Embryonic facial prominence (tissue), 1 donor: ENCODE measurements at regions not wholly inside any gene's neighbourhood (a gene's known extent, or its start where the extent isn't known, plus 50 kb on each side); places are given as distances from the start of the nearest gene placed in this dataset.
A peak's percentile ranks its signal among the peaks of the same experiment; 100 is the strongest.

Experiments used
- DNase-seq: peaks from one replicate; pipeline ENCODE4 v3.0.0-alpha.2; 2016; ENCODE audit errors: extremely low spot score

- DNase-seq = no peak
Measured at GRCh38 chr5:173527671-173528070, 88.8 kb downstream of the BOD1 start.

- DNase-seq = no peak
Measured at GRCh38 chr5:173524136-173524535, 92.3 kb downstream of the BOD1 start.

GRCh38 chr5:173523388-173523787, 93.1 kb downstream of the BOD1 start:
- DNase-seq = no peak

GRCh38 chr5:173522518-173522917, 93.9 kb downstream of the BOD1 start:
- DNase-seq = no peak

GRCh38 chr5:173518856-173519255, 97.6 kb downstream of the BOD1 start:
- no peak for DNase-seq

GRCh38 chr5:173517648-173518047, 98.8 kb downstream of the BOD1 start:
- DNase-seq = no peak

GRCh38 chr5:173515526-173515925, 100.9 kb downstream of the BOD1 start:
- no peak for DNase-seq

GRCh38 chr5:173514661-173515060, 101.8 kb downstream of the BOD1 start:
- no peak for DNase-seq

GRCh38 chr5:173513521-173513991, 102.9 kb downstream of the BOD1 start:
- no peak for DNase-seq

GRCh38 chr5:173512637-173513435, 103.6 kb downstream of the BOD1 start:
- no peak for DNase-seq

GRCh38 chr5:173509060-173509459, 107.4 kb downstream of the BOD1 start:
- DNase-seq = no peak

GRCh38 chr5:173507171-173507570, 109.3 kb downstream of the BOD1 start:
- DNase-seq = no peak

GRCh38 chr5:173505634-173506033, 110.8 kb downstream of the BOD1 start:
- DNase-seq = no peak

GRCh38 chr5:173501922-173502321, 114.5 kb downstream of the BOD1 start:
- no peak for DNase-seq

- no peak for DNase-seq
Measured at GRCh38 chr5:173501271-173501670, 115.2 kb downstream of the BOD1 start.

GRCh38 chr5:173500213-173500560, 116.3 kb downstream of the BOD1 start:
- no peak for DNase-seq

GRCh38 chr5:173499471-173500212, 116.8 kb downstream of the BOD1 start:
- DNase-seq = no peak

GRCh38 chr5:173498739-173499470, 117.5 kb downstream of the BOD1 start:
- no peak for DNase-seq

- peak; percentile 64 for DNase-seq
Measured at GRCh38 chr5:173498286-173498685, 118.2 kb downstream of the BOD1 start.

GRCh38 chr5:173497685-173498084, 118.8 kb downstream of the BOD1 start:
- DNase-seq = no peak

- DNase-seq = no peak
Measured at GRCh38 chr5:173496883-173497255, 119.6 kb downstream of the BOD1 start.

GRCh38 chr5:173496129-173496882, 120.1 kb downstream of the BOD1 start:
- no peak for DNase-seq
